Sigmoid colon (tissue), 6 donors: ENCODE measurements at regions not wholly inside any gene's neighbourhood (a gene's known extent, or its start where the extent isn't known, plus 50 kb on each side); places are given as distances from the start of the nearest gene placed in this dataset.

ENCODE experiments used
- DNase-seq: peaks from one replicate; pipeline ENCODE4 v3.0.0-alpha.2; 2019
- H3K27ac ChIP-seq, 4 donors: fragments of 200-600 bp; sonication (generic); one replicate each; pipeline ENCODE4 v1.5.1; 2016 to 2019; ENCODE audit warnings: mild to moderate bottlenecking in 1 of 4
- H3K27me3 ChIP-seq, 3 donors: fragments of 200-600 bp; sonication (generic); one replicate each; pipeline ENCODE4 v1.5.1; 2019; ENCODE audit warnings: mild to moderate bottlenecking in 1 of 3
- H3K36me3 ChIP-seq, 4 donors: fragments of 200-600 bp; sonication (generic); one replicate each; pipeline ENCODE4 v1.5.1; 2016 to 2019
- H3K4me1 ChIP-seq, 4 donors: fragments of 200-600 bp; sonication (generic); one replicate each; pipeline ENCODE4 v1.5.1; 2017 to 2019
- H3K4me3 ChIP-seq, 4 donors: fragments of 200-600 bp; sonication (generic); one replicate each; pipeline ENCODE4 v1.5.1; 2017 to 2019; ENCODE audit warnings: mild to moderate bottlenecking in 2 of 4, moderate library complexity in 1 of 4
- H3K9me3 ChIP-seq, 4 donors: fragments of 200-600 bp in 3 of 4; sonication (generic) in 3 of 4; one replicate each; pipeline versions ENCODE4 v1.5.1 to v1.6.1; 2013 to 2019
- EP300 ChIP-seq, 4 donors: sonication (generic); formaldehyde crosslinking; IDR thresholded peaks; one replicate each; pipeline ENCODE4 v1.6.1; 2017; ENCODE audit warnings: antibody characterized with exemption in 4 of 4
- POLR2A ChIP-seq, 2 donors: fragments of 450-650 bp; IDR thresholded peaks; one replicate each; pipeline ENCODE4 v1.6.1; 2016; ENCODE audit warnings: antibody characterized with exemption in 2 of 2, mild to moderate bottlenecking in 2 of 2, moderate library complexity in 2 of 2
- POLR2AphosphoS5 ChIP-seq, 4 donors: sonication (generic); formaldehyde crosslinking; IDR thresholded peaks; one replicate each; pipeline ENCODE4 v1.6.1; 2017; ENCODE audit warnings: antibody characterized with exemption in 4 of 4
- WGBS, 2 donors: extraction: QIAGEN DNeasy Blood & Tissue Kit; methylation state at CpG; one replicate each; pipeline ENCODE4 v1.1.7; 2013; 5-methylcytosine and 5-hydroxymethylcytosine counted together
- intact Hi-C: fragments of 100-400 bp; cut with DNase I; formaldehyde crosslinking; loops from one replicate; pipeline ENCODE4 v1.15.1; 2023
- TF ChIP-seq, protein P1 (sequence below), 4 experiments: fragments of 450-650 bp in 3 of 4; fragments of 200-600 bp in 1 of 4; IDR thresholded peaks; one replicate each; pipeline ENCODE4 v1.5.1; 2016 to 2019; ENCODE audit warnings: antibody characterized with exemption in 4 of 4, mild to moderate bottlenecking in 3 of 4, moderate library complexity in 2 of 4
- donor health status: healthy with polysubstance abuse.
- donor health status: healthy.

DNA sequence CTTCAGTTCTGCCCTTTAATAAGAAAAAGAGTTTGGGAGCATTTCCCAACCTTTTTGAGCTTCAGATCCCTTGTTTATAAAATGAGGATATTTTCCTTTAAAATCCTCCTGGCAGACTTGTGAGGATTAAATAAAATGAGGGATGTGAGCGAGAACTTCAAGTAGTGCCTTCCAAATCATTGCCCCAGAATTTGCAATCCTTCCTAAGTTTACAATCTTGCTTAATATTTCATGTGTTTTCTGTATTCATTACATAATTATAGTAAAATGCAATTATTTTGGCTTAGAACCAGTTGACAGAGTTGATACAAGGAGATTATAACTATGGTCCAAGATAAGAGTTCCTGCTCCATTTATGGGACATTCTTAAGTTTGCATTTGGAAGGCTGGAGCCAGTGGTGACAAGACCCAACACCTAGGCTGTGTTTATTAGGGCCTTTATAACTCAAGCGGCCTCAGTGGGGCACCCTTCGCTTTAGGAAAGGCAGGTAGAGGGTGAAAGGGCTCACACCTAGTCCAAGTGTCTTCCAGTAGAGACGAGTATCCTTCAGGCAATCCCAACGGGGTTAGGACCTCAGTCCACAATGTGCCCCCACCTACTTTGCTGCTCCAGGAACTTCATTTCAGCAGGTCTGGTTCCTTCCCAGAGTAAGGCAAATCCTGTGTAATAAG lies 317.5 kb downstream of the WDR11 start:
- TF ChIP-seq POLR2AphosphoS5 (IDR thresholded peaks at IDR 0.05), result no peak
- TF ChIP-seq EP300 (IDR thresholded peaks at IDR 0.05), result no peak
- TF ChIP-seq, protein P1, sequence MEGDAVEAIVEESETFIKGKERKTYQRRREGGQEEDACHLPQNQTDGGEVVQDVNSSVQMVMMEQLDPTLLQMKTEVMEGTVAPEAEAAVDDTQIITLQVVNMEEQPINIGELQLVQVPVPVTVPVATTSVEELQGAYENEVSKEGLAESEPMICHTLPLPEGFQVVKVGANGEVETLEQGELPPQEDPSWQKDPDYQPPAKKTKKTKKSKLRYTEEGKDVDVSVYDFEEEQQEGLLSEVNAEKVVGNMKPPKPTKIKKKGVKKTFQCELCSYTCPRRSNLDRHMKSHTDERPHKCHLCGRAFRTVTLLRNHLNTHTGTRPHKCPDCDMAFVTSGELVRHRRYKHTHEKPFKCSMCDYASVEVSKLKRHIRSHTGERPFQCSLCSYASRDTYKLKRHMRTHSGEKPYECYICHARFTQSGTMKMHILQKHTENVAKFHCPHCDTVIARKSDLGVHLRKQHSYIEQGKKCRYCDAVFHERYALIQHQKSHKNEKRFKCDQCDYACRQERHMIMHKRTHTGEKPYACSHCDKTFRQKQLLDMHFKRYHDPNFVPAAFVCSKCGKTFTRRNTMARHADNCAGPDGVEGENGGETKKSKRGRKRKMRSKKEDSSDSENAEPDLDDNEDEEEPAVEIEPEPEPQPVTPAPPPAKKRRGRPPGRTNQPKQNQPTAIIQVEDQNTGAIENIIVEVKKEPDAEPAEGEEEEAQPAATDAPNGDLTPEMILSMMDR (IDR thresholded peaks at IDR 0.05), result no peak
- TF ChIP-seq POLR2A (IDR thresholded peaks at IDR 0.05), result no peak
- H3K9me3 ChIP-seq, result peaks cover 0 to 3% (median 1%) of the 10 kb centered on the region in 4 donors
- DNase-seq, result no peak
- WGBS, 2 donors, result 74 to 84% methylated on average over 5 of the region's 5 CpGs
- intact Hi-C loops, result no loop called here
- H3K27ac ChIP-seq, result no peak overlapping the region
- no peak overlapping the region for H3K4me3 ChIP-seq
- no peaks in the 10 kb centered on the region for H3K36me3 ChIP-seq
- H3K27me3 ChIP-seq, result no peaks in the 10 kb centered on the region
- peaks cover 0 to 14% (median 2%) of the 10 kb centered on the region in 4 donors for H3K4me1 ChIP-seq

DNA sequence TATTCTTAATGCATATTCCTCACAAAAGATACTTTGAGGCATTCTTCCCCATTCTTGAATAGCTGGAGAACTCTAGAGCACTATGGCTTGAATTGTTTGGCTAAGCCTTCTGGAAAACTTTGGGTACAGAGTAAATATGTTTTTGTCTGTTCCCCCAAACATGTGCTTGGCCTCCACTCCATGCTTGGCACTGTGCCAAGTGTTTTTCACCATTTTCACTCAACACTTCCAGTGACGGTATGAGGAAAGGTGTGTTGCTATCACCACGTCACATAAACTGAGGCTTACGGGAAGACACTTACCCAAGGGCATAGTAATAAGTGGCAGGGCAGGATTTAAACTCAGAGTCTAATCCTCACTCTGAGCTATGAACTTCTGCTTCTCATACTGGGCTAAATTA lies 318.2 kb downstream of the WDR11 start:
- Histone ChIP-seq H3K4me3 (no peak overlapping the region), H3K27ac (no peak overlapping the region), H3K4me1 (peaks cover 0 to 14% (median 2%) of the 10 kb centered on the region in 4 donors), H3K27me3 (no peaks in the 10 kb centered on the region), H3K9me3 (peaks cover 0 to under 1% (median 0%) of the 10 kb centered on the region in 4 donors), H3K36me3 (no peaks in the 10 kb centered on the region)
- 89 to 93% methylated on average over 3 of the region's 3 CpGs for WGBS, 2 donors
- intact Hi-C loops, result no loop called here
- no peak for TF ChIP-seq POLR2A (IDR thresholded peaks at IDR 0.05)
- TF ChIP-seq, protein P1 (IDR thresholded peaks at IDR 0.05), result no peak
- no peak for TF ChIP-seq POLR2AphosphoS5 (IDR thresholded peaks at IDR 0.05)
- TF ChIP-seq EP300 (IDR thresholded peaks at IDR 0.05), result no peak
- DNase-seq, result no peak

DNA sequence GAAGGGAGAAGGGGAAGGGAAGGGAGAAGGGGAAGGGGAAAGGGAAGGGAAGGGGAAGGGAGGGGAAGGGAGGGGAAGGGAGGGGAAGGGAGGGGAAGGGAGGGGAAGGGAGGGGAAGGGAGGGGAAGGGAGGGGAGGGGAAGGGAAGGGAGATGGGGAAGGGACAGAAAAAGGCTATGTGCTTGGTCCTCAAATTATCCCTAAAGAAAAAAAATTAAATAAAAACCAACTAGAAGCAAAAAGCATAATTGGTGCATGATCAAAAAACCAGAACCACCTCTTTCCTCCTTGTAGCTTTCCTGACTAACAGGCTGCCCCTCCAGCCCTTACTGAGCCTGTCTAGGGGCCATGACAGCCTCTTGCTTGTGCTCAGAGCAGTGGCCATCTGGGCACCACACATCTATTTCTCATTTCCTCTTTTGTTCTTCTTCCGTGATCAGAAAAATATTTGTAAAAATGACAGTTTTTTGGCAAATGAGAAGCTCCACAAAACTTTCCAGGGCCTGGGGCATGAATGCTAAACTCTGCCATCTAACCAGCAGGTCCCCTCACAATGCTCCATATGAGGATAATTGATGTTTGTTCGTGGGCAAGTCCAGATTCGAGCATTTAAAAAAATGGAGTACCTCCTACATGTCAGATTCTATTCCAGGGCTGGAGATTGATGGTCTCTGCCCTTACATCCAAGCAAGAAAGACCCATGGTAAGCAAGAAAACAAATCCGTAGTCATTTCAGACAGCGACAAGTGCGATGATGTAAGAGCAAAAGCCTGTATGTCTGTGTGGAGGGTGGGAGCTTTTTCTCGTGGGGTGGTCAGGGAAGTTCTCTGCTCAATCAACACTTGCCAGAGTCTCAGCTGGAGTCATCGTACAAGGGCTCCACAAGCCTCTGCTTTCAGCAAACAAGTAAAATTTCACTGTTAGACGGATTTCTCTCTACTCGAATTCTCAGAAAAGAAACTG lies 320.9 kb downstream of the WDR11 start:
- TF ChIP-seq POLR2AphosphoS5 (IDR thresholded peaks at IDR 0.05), result no peak
- TF ChIP-seq, protein P1 (IDR thresholded peaks at IDR 0.05), result no peak
- TF ChIP-seq POLR2A (IDR thresholded peaks at IDR 0.05), result no peak
- no peak for TF ChIP-seq EP300 (IDR thresholded peaks at IDR 0.05)
- Histone ChIP-seq H3K36me3 (no peaks in the 10 kb centered on the region), H3K4me3 (no peak overlapping the region), H3K27me3 (no peaks in the 10 kb centered on the region), H3K4me1 (peaks cover 0 to 26% (median 6%) of the 10 kb centered on the region in 4 donors), H3K9me3 (no peaks in the 10 kb centered on the region), H3K27ac (no peak overlapping the region)
- intact Hi-C loops, result no loop called here
- WGBS, 2 donors, result 77 to 92% methylated on average over 10 of the region's 10 CpGs
- DNase-seq, result no peak

DNA sequence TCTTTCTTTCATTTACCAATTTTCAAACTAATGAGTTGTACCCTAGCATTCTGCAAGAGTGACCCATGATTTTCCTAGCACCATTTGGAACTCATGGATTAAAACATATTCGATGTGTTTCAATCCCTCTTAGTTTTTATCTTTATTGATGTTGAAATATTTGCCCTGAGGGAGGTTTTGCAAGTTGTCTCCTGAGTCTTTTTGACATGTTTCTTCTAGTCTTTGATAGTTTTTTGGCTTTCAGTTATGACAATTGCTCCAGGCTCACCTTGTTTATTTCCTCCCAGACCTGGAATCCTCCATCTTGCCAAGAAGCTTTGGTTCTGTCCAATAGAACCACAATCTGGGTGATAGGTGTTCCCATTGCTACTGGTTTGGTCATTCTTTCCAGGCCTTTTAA lies 327.8 kb downstream of the WDR11 start:
- no peak overlapping the region for H3K4me3 ChIP-seq
- peak overlapping the region in 1 of 4 donors; percentile 37 for H3K27ac ChIP-seq
- H3K27me3 ChIP-seq, result no peaks in the 10 kb centered on the region
- peaks cover 0 to 12% (median 4%) of the 10 kb centered on the region in 4 donors for H3K4me1 ChIP-seq
- H3K36me3 ChIP-seq, result no peaks in the 10 kb centered on the region
- DNase-seq, result no peak
- 78 to 81% methylated on average over 1 of the region's 1 CpG for WGBS, 2 donors
- no peaks in the 10 kb centered on the region for H3K9me3 ChIP-seq
- TF ChIP-seq, protein P1 (IDR thresholded peaks at IDR 0.05), result no peak
- TF ChIP-seq POLR2A (IDR thresholded peaks at IDR 0.05) (no peak), POLR2AphosphoS5 (IDR thresholded peaks at IDR 0.05) (no peak), EP300 (IDR thresholded peaks at IDR 0.05) (no peak)
- intact Hi-C loops, result no loop called here
